ENCODE measurements at regions not wholly inside any gene's neighbourhood (a gene's known extent, or its start where the extent isn't known, plus 50 kb on each side); places are given as distances from the start of the nearest gene placed in this dataset.
A peak's percentile ranks its signal among the peaks of the same experiment; 100 is the strongest.
"Not testable (repeated sequence)": the region's sequence is repeated elsewhere in the genome, so short reads cannot be mapped to it uniquely, and the experiment has no call there.

DNA sequence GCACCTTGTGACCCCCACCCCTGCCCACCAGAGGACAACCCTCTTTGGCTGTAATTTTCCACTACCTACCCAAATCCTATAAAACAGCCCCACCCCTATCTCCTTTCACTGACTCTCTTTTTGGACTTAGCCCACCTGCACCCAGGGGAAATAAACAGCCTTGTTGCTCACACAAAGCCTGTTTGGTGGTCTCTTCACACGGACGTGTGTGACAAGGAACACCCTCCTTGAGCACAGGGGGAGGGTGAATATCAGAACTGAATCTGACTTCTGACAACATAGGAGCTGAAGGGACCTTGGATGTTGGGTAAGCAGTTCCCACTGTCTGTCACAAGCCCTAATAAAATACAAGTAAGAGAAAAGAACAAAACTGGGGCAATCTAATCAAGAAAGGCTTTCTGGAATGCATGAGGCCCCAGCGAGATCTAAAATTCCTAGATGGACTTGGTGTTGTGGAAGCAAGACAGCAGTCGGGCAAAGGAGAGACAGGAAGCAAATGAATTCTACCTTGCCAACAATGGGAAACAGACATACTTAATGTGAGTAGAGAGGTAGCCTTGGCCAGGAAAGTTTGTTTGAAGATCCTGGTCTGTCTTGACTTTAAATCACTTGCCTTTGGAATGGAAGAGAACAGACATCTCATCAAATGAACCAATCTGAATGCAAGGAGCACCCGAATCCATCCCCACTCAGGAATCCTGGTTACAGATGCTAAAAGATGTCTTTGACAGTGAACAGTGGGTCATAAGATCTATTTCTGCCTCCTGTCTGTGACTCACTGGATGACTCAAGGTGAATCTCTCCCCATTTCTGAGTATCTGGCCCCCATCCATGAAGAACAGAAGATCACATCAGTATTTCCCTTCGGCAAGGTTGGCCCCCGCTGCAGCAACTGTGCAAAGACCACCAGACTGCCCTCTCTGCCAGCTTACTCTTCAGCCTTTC, 53.3 kb downstream of the OLFML3 start:
- H3K4me3 ChIP-seq (ENCODE audit: low read depth, low read length) = peak overlapping the region; percentile 13

DNA sequence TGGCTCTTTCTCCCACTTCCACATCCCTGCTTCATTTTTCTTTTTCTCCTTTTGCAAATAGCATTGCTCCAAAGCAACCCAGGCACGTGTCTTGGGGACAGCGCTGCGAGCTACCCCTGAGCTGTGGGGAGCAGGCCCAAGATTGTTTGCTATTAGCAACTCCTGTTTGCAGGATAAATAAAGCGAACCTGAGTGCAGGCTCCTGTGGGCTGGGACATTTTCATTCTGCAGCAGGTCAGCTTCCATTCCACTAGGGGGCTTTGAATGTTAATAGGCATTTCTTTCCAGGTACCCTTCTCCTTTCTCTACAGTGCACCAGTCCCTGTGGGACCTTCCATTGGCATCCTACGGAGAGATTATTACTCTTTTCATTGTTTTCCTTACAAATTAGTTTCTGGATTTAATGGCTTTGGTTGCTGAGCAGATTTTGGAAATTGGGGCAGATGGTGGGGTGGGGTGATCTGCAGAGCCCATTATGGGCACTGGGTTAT, 54.0 kb downstream of the OLFML3 start:
- H3K4me3 ChIP-seq (ENCODE audit: low read depth, low read length) = peak overlapping the region; percentile 40

DNA sequence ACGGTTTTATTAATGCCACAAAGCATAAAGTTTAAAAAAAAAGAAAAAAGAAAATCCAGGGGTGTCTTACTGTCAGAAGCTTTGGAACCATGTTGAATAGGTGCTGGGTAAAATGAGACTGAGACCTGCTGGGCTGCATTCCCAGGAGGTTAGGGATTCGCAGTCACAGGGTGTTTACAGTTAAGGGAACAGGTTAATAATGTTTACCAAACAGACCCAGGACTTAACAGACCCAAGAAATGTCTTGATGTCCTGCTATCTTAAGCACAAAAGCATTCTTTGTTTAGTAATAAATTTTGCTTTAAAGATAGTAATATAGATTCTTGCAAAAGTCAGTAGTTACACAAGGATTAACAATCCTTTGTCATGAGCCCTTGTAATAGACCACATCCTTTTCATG, 54.7 kb downstream of the OLFML3 start:
- peak overlapping the region; percentile 40 for H3K4me3 ChIP-seq (ENCODE audit: low read depth, low read length)

DNA sequence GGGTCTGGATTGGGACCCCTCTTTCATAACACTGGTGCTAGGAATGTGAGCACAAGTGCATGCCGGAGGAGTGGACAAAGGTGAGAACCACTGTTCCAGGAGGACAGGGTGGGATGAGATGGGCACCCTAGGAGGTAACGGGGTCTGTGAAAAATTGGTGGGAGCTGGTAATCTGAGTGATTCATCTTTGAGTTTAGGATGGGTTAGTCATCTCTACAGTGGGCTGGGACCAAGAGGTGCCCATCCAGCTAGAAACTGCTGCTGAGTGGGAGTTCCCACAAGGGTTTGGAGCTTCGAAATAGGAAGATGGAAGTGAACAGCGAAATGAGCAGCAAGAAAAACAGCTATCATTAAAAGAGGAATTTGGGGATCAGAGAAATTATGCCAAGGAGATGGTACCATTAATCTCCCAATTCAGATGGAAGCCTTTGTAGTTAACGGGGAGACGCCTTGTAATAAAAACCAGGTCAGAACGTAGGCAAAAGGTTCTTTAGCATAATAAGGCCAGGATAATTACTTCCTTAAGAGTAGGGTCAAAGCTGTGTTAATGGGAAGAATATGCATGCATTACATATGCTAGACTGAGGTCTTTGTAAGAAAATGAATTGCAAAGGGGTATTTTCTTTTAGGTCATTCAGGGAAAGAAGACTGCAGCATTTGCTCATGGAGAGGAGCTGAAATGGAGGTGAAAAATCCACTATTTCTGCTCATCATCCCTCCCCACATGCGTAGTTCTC, 55.5 kb downstream of the OLFML3 start:
- peak overlapping the region; percentile 28 for H3K4me3 ChIP-seq (ENCODE audit: low read depth, low read length)

DNA sequence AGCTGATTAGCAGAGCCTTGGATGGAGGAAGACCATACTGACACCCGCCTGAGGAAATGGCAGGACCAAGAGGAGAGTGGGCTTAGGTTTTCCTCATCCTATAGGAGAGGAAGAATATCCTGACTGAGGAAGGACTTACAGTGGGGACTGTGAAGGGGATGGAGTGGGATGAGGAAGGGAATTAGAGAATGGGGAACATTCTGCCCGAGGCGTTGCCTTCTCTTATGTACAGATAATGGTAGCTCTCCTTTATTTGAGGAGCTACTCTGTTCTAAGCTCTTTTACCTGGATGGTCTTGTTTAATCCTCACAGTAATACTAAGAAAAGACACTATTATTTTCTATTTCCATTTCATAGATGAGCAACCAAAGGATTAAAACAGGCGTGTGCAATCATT, 56.0 kb downstream of the OLFML3 start:
- no peak overlapping the region for H3K4me3 ChIP-seq (ENCODE audit: low read depth, low read length)

DNA sequence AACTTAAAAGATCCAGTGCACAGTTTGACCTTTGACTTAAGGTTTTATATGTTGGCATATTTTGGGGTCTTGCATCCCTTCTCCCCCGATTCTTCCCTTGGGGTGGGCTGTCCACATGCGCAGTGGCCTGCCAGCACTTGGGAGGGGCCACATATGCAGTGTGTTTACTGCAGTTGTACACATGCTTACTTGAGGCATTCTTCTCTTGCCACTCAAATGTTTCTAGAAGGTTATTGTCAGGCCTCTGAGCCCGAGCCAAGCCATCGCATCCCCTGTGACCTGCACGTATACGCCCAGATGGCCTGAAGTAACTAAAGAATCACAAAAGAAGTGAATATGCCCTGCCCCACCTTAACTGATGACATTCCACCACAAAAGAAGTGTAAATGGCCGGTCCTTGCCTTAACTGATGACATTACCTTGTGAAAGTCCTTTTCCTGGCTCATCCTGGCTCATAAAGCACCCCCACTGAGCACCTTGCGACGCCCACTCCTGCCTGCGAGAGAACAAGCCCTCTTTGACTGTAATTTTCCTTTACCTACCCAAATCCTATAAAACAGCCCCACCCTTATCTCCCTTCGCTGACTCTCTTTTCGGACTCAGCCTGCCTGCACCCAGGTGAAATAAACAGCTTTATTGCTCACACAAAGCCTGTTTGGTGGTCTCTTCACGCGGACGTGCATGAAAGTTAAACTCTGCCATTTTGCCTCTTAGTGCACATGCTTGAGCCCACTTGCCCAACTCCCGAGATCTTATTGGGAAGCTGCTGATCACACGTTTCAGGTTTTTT, 57.8 kb downstream of the OLFML3 start:
- not testable (repeated sequence) for H3K4me3 ChIP-seq (ENCODE audit: low read depth, low read length)

DNA sequence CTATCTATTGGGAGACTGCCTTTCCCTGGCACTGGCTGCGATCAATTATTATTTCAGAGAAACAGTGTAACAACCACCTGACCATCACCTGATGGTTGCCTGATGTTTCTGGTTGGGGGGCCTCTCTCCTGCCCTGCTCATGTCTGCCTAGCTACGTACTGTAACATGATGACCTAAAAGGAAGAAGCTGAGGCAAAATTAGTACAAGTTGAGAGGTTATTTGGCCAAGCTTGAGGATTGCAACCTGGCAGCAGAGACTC, 58.3 kb downstream of the OLFML3 start:
- no peak overlapping the region for H3K4me3 ChIP-seq (ENCODE audit: low read depth, low read length)

DNA sequence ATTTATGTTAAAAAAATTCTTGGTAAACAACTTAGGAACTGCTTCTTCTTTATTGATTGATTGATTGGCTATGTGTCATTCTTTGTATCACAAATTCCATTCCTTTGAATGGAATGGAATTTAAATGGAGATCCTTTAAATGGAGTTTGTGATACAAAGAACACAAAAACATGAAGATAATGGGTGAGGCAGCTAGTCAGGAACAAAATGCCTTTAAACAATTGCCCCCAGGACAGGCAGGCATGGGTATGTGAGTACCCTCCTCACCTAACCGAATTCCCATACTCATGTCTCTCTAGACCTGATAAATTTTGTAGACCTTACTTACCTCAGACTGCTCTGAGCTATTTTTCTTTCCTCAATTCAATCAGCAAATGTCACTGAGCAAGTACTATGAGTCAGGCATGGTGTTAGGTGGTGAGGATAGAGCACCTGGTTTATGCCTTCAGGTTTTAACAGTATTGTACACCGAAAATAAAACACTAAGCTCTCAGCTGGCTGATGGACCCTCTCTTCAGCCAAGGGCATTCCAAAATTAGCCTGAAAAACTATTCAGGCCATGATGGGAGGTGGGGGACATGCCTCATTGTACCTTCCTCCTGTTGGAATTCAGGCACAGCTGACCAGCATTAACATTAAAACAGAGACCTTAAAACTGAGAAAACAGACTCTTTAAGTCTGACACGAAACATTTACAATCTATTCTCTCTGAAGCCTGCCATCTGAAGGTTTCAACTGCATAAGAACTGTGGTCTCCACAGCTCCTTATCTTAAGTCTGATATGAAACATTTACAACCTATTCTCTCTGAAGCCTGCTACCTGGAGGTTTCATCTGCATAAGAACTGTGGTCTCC, 58.9 kb downstream of the OLFML3 start:
- H3K4me3 ChIP-seq (ENCODE audit: low read depth, low read length) = no peak overlapping the region
